GM19328 (cell line): ENCODE measurements at regions not wholly inside any gene's neighbourhood (a gene's known extent, or its start where the extent isn't known, plus 50 kb on each side); places are given as distances from the start of the nearest gene placed in this dataset.

Experiments used
- ATAC-seq: cut with Tn5 transposase; IDR thresholded peaks from one replicate; pipeline ENCODE4 v1.9.1; 2021; ENCODE audit warnings: mild to moderate bottlenecking, moderate library complexity; ENCODE audit not compliant: unreplicated experiment

DNA sequence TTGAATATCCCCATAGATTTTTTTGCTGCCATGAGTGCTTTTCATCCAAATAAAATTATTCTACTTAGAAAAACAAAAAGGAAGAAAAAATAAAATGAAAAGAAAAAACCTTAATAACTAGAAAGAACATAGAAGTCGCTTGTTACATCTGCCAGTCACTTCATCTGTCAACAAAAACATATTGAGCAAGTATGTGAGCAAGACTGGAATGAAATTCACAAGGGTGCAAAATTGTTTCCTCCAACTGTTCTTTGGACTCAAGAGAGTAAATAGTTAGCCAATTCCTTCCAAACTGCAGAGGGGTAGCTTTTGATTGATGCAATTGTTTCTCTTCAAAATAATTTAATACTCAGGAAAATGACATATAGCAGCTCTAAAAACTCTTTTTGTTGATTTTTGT, 336.3 kb upstream of the CDH7 start:
- ATAC-seq: no peak

DNA sequence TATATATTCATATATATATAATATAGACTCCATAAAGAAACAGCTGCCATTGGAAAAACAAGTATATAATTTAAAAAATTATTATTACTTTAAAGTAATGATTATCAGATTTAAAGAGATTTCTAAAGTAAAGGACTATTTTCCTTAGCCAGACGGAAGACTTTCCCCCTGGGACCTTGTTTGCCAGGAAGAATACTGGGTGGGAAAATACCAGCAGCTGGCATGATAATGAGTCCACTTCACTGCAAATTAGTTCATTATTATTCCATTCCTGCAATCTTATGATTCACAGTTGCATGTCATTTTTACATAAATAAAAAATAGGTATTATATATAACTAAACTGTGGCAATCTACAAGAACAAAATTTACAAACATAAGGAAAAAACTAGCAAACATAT, 339.8 kb upstream of the CDH7 start:
- no peak for ATAC-seq

DNA sequence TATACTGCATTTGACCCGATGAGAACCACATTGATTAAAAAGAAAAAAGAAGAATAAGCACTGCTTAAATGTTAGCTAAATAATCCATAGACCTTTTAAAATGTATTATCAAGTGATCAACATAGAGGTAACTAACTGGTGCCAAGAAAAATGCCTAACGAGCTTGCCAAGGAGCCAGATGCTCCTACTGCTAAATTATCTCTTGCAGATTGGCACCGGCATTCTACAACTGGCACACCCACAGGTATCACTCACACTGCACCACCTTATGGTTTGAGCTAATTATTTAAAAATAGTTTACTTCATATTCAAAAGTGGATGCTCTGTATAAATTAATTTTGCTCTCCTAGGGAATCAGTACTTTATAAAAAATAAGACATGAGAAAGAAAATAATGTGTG, 341.6 kb upstream of the CDH7 start:
- ATAC-seq: no peak

DNA sequence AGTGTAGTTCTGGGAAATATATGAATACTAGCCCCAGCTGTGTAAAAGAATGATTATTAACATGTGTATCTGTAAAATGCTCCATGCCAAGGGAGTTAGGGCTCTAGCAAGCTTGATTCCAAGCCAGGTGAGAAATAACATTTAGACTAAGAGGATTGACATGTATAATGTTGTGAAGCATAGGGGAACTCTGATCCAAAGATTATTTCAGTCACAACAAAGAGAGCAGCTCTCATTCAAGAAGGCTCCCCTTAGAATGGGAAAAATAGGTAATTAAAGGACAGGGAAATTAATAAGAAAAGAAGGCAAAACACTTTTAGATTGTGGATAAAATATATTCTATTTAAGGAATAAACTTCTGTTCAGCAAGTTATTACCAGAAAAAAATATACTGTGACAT, 347.3 kb upstream of the CDH7 start:
- ATAC-seq: no peak

DNA sequence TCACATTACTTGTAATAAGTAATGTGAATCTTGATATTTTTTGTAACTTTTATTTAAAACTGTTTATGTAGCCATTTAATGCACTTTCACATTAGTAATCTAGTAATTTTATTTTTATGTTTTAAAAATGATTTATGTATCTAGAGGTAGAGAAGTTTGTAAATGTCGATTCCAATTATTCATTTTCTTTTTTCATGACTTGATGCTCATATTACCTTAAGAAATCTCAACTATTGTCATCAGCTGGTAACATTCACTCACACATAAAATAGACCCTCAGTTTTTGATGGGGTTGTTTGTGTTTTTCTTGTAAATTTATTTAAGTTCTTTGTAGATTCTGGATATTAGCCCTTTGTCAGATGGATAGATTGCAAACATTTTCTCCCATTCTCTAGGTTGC, 351.7 kb upstream of the CDH7 start:
- no peak for ATAC-seq

DNA sequence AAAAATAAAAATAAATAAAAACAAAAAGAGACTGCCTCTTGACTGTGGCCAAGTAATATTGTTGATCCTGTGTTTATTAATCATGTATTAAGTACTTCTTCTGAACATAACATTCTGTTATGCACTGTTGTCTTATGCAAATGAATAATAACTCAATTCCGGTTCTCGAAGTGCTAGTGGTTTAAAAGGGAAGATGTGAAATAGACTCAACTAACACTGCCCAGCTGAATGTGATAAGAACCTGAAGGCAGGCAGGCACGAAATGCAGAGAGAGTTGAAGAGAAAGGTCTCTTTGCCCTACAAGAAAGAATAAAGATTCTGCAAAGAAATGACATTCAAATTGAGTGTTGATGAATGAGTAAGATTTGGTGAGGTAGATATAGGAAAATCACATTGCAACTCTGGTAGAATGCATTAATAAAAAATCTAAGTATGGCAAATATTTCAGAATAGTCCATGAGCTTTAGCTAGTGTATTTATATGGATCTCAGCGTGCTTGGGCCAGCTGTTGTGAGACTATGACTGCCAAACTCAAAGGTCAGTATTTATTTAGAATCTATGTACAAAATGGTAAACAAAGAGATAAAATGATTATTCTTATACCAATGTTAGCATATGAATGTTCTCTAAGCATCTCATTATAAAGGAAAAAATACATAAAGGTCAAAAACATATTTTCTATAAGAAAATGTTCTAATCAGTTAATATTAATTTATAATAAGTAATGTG, 352.3 kb upstream of the CDH7 start:
- ATAC-seq: no peak

DNA sequence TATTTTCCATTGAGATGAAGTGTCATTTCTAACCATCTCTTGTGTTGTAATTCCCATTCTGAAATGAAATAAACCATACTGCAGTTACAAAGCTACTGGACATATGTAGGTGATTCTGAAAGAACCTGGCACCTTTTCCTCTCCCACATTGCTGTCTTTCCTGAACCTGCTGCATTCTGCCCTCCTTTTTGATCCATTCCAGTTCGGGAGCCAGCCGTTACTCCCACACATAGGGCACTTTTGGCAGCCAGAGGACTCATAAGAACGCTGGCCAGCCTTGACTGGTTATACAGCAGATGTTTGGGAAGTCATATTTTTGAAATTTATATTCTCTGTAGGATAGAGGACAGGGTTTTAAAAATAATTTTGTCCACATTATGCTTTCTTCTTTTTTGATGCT, 369.8 kb upstream of the CDH7 start:
- ATAC-seq: no peak

DNA sequence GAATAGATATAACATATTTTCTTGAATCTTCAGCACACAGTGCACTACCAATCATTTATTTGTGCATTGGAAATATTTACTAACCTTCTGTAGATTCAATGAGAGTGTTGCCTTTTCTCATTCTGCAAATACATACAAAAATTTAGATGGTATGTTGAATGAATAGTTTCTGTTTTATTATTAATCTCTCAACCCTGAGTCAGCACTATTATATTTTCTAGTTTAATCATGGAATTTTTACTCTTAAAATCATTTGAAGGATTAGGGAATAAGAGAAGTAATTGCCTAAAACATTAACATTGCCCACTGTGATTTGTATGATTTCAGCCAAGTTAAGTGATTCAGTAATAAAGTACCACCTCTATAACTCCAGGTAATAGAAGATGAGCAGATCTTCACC, 370.2 kb upstream of the CDH7 start:
- no peak for ATAC-seq

DNA sequence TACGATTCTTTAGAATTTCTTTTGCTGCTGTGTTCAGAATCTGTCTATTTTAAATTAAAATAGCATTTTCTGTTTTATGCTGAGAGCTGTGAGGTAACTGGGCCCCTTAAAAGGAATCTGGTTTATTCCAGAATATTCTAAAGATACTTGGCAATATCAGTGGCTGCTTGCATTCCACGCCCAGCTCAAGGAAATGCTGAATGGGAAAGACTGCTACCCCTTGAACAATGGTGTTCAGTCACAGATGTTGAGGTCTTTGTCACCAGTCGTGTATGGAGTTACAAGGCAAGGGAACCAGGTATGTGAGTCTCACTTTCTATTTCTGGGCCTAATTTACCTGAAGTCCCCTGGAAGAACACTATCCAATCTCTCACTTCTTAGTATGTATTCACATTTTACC, 377.9 kb upstream of the CDH7 start:
- ATAC-seq: no peak

DNA sequence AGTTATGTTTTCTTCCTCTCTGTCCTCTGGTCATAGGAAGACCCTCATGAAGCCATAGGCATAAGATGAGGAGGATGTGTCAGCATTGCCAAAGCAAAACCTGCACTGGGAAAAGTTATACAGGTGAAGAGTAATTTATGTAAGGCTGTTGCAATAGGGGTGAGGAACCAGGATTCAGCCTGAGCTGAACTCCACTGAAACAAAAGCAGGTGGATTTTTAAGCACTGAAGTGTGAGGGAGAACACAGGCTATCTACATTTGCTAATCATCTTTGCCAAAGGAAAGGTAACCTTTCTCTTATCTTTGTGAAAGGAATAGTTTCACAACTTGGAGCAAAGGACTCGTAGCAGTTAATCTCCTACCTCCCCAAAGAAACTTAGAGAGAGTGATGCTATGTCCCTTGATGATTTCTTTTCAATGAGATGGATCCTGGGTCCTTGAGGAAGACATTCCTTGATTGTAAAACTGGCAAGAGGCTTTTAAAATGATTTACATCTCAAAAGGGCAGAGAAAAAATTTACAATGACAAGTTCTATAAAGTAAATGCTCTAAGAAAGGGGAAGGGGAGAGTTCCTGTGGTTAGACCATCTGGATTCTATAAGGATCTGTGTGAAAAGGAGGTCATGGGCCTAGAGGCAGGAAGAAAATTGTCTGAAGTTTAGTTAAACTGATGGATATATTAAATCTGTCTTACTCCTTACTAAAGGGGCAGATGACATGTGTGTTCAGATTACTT, 385.4 kb upstream of the CDH7 start:
- no peak for ATAC-seq

DNA sequence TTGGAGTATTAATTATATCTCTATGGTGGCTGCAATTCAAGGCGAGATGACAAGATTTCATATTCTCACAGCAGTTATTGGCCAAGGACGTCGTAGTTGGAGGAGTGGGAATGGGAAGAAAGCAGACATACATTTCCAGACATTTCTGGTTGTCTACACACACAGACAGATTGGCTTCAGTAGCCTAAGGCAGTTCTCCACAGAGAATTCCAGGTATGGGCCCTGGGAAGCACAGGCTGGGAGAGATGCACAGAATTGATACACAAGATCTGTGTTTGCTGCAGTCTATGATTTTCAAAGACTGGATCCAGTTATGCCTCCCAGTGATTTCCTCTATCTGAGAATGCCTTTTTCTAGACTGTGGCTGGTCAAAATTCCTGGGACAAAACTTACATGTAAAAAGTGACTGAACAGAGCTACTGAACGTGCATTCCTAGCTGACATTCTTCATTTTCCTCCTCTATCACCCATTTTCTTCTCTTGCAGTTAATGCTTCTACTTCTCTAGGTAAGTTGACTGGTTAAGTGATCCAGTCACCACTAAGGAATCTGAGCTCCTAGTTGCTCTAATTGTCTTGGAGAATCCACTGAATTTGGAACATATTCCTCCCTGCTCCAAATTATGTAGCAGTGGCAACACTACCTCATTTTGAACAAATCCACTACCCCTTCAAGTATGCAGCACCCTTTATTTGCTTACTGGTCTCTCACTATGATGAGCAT, 386.7 kb upstream of the CDH7 start:
- ATAC-seq: no peak

DNA sequence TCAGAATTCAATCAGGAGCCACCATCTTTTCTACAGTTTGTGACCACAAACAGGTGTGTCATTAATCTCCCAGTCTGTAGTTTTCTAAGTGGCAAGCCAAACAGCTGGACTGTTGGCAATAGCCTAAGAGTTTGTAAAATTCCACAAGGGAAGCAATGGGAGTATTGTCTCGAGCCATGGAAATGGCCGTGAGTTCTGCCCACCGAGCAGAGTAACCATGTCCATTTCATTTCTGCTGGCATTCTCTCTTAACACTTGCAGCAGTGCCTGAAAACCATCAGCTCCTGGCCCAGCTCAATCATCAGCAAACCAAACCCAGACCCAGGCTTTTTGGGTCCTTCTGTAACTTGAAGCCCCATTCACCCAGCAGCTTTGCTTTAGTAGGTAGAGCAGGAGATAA, 387.8 kb upstream of the CDH7 start:
- no peak for ATAC-seq

DNA sequence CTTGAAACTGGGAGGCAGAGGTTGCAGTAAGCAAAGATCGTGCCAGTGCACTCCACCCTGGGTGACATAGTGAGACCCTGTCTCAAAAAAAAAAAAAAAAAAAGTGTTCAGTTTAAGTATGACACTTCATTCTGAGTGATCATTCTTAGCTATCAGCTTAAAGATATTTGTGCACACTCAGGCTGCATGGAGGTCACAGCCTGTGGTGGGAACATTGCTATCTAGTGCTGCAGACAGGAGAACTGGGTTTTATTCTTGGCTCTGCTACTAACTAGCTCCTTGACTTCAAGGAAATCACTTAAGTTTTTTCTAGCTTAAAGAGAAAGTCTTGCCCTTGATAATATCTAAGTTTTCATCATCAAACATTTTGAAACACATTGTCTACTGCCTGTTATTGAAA, 391.3 kb upstream of the CDH7 start:
- ATAC-seq: no peak

DNA sequence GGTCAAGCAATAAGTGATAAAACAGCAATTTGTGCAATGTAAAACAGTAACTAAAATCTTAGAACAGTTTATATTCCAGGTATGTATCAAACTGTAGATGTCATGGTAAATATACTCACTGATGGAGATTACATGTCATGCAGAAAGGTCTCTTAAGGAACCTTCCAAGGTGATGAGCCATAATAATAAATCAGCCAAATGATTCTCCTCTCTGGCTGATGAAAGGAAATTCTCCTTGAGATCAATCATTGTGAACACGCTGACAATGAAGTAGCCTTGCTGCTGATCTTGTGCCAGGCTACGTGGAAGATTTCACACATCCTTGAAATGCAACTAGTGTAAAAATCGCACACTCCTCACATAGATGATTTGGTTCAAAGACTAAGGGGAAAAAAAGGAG, 392.5 kb upstream of the CDH7 start:
- ATAC-seq: no peak

DNA sequence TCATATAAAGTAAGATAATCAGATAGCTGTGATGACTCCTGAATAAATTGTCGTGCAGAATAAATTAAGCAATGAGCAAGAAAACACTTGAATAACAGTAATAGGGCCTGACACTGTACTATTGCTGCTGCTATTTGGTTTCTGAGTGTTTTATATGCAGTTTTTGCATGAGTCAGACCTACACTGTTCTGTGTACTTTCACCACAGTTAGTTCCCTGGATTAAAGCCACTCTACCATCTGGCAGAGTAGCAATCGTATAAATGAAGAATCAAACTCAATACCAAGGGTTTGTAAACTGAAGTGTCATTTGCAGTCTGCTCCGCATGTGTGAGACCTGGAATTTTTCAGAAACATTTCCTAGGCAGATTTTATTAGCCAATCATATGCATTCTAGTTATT, 398.6 kb upstream of the CDH7 start:
- no peak for ATAC-seq

DNA sequence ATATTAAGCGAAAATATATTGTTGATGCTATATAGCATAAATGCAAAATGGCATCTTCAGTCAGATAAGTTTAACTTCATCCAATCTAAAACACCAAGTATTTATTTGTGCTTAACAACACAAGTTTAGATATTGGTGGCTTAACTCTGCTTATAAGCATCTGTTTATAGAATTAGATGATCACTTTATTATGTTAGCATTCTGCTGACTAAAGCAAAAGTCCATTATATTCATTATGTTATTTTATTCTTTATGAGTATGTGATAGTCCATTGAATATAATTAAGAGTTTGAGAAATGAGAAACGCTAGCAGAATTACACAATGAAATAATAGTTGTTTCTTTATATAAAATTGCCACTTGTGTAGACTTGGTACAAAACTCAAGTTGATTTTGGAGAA, 401.2 kb upstream of the CDH7 start:
- ATAC-seq: no peak

DNA sequence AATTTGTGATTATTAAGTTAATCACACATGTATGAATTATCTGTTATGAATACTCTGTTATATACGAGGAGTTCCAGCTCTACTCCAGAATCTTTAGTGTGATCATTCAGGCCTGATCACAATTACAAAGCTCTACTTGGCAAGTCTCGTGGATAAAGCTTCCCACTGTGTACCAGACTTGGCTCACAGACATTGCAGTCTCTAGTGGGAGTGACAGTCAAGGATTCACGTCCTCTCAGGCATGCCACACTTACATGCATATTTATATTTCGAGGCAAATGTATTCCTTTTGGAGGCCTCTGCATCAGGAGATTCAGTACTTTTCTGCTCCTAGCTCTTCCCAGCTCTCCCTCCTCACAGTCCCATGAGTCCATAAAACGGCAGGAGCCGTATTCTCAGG, 403.4 kb upstream of the CDH7 start:
- ATAC-seq: no peak

DNA sequence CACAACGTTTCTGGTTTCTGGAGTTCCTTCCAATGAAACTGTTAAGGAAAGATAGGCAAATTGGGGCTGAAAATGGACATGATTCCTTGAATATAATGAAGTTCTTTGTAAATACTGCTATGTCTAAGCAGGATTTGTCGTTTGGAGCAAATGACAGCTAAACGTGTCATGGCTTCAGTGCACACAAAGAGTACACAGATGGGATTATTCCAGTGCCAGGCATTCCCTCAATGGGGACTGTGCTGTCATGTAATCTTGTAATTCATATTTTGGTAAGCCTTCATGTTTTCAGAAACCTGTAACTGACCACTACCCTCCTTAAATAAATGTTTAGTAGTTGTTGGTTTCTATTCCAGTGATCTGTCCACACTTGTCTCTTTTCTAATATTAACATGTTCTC, 404.7 kb upstream of the CDH7 start:
- ATAC-seq: no peak

DNA sequence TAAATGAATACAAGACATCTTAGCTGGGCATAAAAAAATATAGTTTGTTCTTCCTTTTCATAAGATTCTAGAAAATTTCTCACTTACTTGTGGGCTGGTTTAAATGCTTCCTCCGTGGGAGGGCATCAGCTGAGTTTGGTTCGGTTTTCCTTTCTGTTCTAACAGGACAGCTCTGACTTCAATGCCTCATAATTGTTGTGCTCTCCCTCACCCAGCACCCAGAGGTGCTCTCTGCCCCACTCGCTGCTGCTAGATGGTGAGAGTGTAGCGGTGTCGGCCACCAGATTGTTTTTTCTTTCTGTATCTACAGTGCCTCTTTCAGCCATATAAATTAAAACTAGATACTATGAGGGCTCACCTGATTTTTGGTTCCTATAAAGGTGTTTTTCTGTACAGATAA, 407.2 kb upstream of the CDH7 start:
- no peak for ATAC-seq

DNA sequence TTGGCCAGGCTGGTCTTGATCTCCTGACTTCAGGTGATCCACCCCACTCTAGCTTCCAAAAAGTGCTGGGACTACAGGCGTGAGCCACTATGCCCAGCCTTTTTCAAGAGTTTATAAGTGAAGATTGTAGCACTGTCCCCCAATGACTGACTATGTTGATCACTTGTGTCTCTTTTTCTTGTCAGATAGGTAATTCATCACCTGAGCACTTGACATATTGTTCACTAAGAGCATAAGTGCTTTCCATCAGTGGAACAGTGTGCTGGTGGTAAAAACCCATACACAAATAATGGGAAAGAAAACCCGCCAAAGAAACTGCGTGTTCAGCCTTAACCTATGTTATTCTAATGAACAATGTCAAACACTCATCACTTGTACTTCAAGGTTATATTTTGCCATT, 414.4 kb upstream of the CDH7 start:
- no peak for ATAC-seq

DNA sequence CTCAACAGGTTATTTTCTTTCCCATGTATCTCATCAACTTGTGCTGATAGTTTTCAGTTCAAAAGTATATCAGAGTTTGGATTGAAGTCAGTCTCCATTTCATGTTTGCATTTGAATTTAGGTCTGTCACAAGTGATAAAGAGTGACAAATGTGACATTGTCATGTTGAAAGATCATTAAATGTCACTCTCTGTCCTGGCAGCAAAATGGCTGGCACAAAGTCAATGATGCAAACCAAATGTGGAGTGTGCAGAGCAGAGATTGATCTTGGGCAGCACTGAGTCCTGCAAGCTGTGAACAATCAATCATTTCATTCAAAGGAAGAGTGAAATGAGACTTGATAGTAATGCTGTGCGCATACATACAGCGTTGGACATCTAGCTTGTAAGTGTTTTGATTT, 421.8 kb upstream of the CDH7 start:
- no peak for ATAC-seq

DNA sequence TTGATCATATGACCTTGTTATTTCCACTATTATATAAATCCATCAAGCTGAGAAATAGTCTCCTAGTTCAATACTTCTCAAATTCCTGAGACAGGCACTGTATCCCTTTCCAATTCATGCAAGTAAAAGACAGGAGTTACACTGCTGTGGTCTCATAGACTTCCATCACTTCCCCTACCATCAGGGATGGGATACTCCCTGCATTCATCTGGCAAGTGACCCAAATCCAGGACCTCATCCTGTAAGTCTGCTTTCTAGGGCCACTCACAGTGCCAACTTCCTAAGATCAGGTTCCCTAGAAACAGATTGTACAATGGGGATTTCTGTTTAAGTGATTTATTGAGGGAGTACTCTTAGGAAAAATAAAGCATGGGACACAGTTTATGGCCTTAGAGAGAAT, 424.0 kb upstream of the CDH7 start:
- ATAC-seq: no peak
